A549 (cell line): ENCODE measurements at regions not wholly inside any gene's neighbourhood (a gene's known extent, or its start where the extent isn't known, plus 50 kb on each side); places are given as distances from the start of the nearest gene placed in this dataset.

Experiments
- ATAC-seq, 2 experiments: fragments of 200-7000 bp in 1 of 2; fragments of >200 bp in 1 of 2; cut with Nextera tagmentation in 1 of 2; cut with Tn5 transposase in 1 of 2; 3 replicates each; pipeline versions ENCODE4 v1.8.0 to v1.9.1; 2018 to 2020; ENCODE audit warnings: mild to moderate bottlenecking in 1 of 2, moderate library complexity in 1 of 2
- CTCF ChIA-PET: fragments of 300-600 bp; sonication (Branson Sonifier 250); formaldehyde crosslinking; extraction: SDS; loops from one replicate; lab custom pipeline; 2021; ENCODE audit warnings: antibody characterized with exemption, inconsistent platforms; lab: Yijun Ruan, JAX
- POLR2A ChIA-PET: fragments of 350-600 bp; formaldehyde crosslinking; extraction: SDS; loops from one replicate; lab custom pipeline; 2021; ENCODE audit warnings: antibody characterized with exemption, inconsistent platforms; lab: Yijun Ruan, JAX
- DNase-seq, 2 experiments: peaks; one replicate each; pipeline versions ENCODE4 v3.0.0 to v3.0.0-alpha.2; 2011 to 2016; ENCODE audit warnings: low read depth in 1 of 2, low spot score in 1 of 2
- FAIRE-seq: peaks from 2 replicates; lab custom pipeline; 2011; peaks lifted over from hg19 to GRCh38; lab: Jason Lieb, UNC
- H3K27ac ChIP-seq, 2 experiments: fragments of >200 bp; sonication (Bioruptor Twin); formaldehyde crosslinking; 3 replicates each; pipeline ENCODE4 v1.5.1; 2016 to 2017
- H3K4me1 ChIP-seq: fragments of >200 bp; sonication (Bioruptor Twin); formaldehyde crosslinking; 3 replicates; pipeline ENCODE4 v1.6.1; 2016
- H3K4me2 ChIP-seq: fragments of >200 bp; sonication (Bioruptor Twin); formaldehyde crosslinking; 3 replicates; pipeline ENCODE4 v1.6.1; 2016
- H3K4me3 ChIP-seq: fragments of >200 bp; sonication (Bioruptor Twin); formaldehyde crosslinking; 3 replicates; pipeline ENCODE4 v1.5.1; 2016
- H3K9me3 ChIP-seq: fragments of >200 bp; sonication (Bioruptor Twin); formaldehyde crosslinking; 3 replicates; pipeline ENCODE4 v1.6.1; 2016
- CHD2 ChIP-seq: fragments of 150-350 bp; IDR thresholded peaks from 2 replicates; pipeline ENCODE4 v1.6.1; 2014; ENCODE audit warnings: low read length; ENCODE audit not compliant: partially characterized antibody
- EHMT2 ChIP-seq: fragments of 200-600 bp; sonication (generic); IDR thresholded peaks from 2 replicates; pipeline ENCODE4 v1.6.1; 2016; ENCODE audit warnings: antibody characterized with exemption, low read depth, mild to moderate bottlenecking, moderate library complexity
- HEYL ChIP-seq: fragments of 250-450 bp; sonication (Bioruptor Pico); IDR thresholded peaks from 2 replicates; pipeline ENCODE4 v1.8.0; 2021; ENCODE audit warnings: mild to moderate bottlenecking, moderate library complexity
- HOXA7 ChIP-seq: fragments of 250-450 bp; sonication (Bioruptor Pico); IDR thresholded peaks from 2 replicates; pipeline ENCODE4 v1.5.0; 2020; ENCODE audit warnings: mild to moderate bottlenecking, moderate library complexity
- HOXB13 ChIP-seq: fragments of 250-450 bp; sonication (Bioruptor Pico); IDR thresholded peaks from 2 replicates; pipeline ENCODE4 v1.5.0; 2020; ENCODE audit warnings: low read depth, mild to moderate bottlenecking, moderate library complexity
- HOXB5 ChIP-seq: fragments of 250-450 bp; sonication (Bioruptor Pico); IDR thresholded peaks from 2 replicates; pipeline ENCODE4 v1.5.0; 2020; ENCODE audit warnings: mild to moderate bottlenecking, moderate library complexity
- JUNB ChIP-seq: fragments of >200 bp; sonication (Bioruptor Twin); formaldehyde crosslinking; IDR thresholded peaks from 2 replicates; pipeline ENCODE4 v1.6.1; 2016
- KDM5A ChIP-seq: fragments of 200-600 bp; sonication (generic); IDR thresholded peaks from 2 replicates; pipeline ENCODE4 v1.6.1; 2016; ENCODE audit warnings: antibody characterized with exemption, mild to moderate bottlenecking
- MAFK ChIP-seq: fragments of 450-650 bp; IDR thresholded peaks from 2 replicates; pipeline ENCODE4 v1.6.1; 2014; ENCODE audit not compliant: partially characterized antibody
- MAZ ChIP-seq: fragments of 150-350 bp; IDR thresholded peaks from 2 replicates; pipeline ENCODE4 v1.6.1; 2014; ENCODE audit warnings: antibody characterized with exemption, low read depth, low read length, borderline replicate concordance
- MYC ChIP-seq: IDR thresholded peaks from 2 replicates; pipeline ENCODE4 v1.6.1; 2012; ENCODE audit warnings: mild to moderate bottlenecking, inconsistent platforms, low read length, improper control_type of control experiment, borderline replicate concordance
- NFE2L2 ChIP-seq: fragments of 150-350 bp; conservative IDR thresholded peaks from 2 replicates; pipeline ENCODE4 v1.6.1; 2014; ENCODE audit warnings: low read length
- NPAS2 ChIP-seq: fragments of 250-450 bp; sonication (Bioruptor Pico); IDR thresholded peaks from 2 replicates; pipeline ENCODE4 v1.8.0; 2022; ENCODE audit warnings: mild to moderate bottlenecking, moderate library complexity, borderline replicate concordance
- NR3C1 ChIP-seq: fragments of >200 bp; sonication (Bioruptor Twin); formaldehyde crosslinking; IDR thresholded peaks from 3 replicates; pipeline ENCODE4 v1.6.1; 2017
- PHF8 ChIP-seq: fragments of 200-600 bp; sonication (generic); IDR thresholded peaks from 2 replicates; pipeline ENCODE4 v1.6.1; 2016; ENCODE audit warnings: low read depth, mild to moderate bottlenecking, antibody characterized with exemption, moderate library complexity, borderline replicate concordance
- POLR2AphosphoS2 ChIP-seq: conservative IDR thresholded peaks from 2 replicates; pipeline ENCODE4 v1.6.1; 2012; ENCODE audit warnings: low read length, improper control_type of control experiment, inconsistent platforms
- RAD21 ChIP-seq, 2 experiments: fragments of >200 bp in 1 of 2; sonication (Bioruptor Twin) in 1 of 2; formaldehyde crosslinking in 1 of 2; IDR thresholded peaks in 1 of 2; conservative IDR thresholded peaks in 1 of 2; 2 replicates in 1 of 2; 3 replicates in 1 of 2; pipeline ENCODE4 v1.6.1; 2012 to 2018; ENCODE audit warnings: inconsistent platforms in 1 of 2
- RARB ChIP-seq: fragments of 250-450 bp; sonication (Bioruptor Pico); IDR thresholded peaks from 2 replicates; pipeline ENCODE4 v1.8.0; 2021; ENCODE audit warnings: mild to moderate bottlenecking, moderate library complexity
- RFX5 ChIP-seq: fragments of 450-650 bp; IDR thresholded peaks from 2 replicates; pipeline ENCODE4 v1.7.1; 2014; ENCODE audit warnings: antibody characterized with exemption, mild to moderate bottlenecking, moderate library complexity
- TFCP2L1 ChIP-seq: fragments of 250-450 bp; sonication (Bioruptor Pico); IDR thresholded peaks from 2 replicates; pipeline ENCODE4 v1.5.0; 2021; ENCODE audit warnings: mild to moderate bottlenecking
- USF2 ChIP-seq: fragments of 450-650 bp; IDR thresholded peaks from 2 replicates; pipeline ENCODE4 v1.6.1; 2014; ENCODE audit warnings: antibody characterized with exemption
- ZSCAN20 ChIP-seq: fragments of 250-450 bp; sonication (Bioruptor Pico); IDR thresholded peaks from 2 replicates; pipeline ENCODE4 v1.8.0; 2022; ENCODE audit warnings: mild to moderate bottlenecking, moderate library complexity
- WGBS: methylation state at CpG from one replicate; pipeline ENCODE4 v1.1.6; 2017; ENCODE audit errors: missing lambda C conversion rate; 5-methylcytosine and 5-hydroxymethylcytosine counted together
- TF ChIP-seq, protein P1 (sequence below): IDR thresholded peaks from 2 replicates; pipeline ENCODE4 v1.6.1; 2012
- TF ChIP-seq, protein P2 (sequence below): IDR thresholded peaks from 2 replicates; pipeline ENCODE4 v1.6.1; 2012
- TF ChIP-seq, protein P3 (sequence below): fragments of 250-450 bp; sonication (Bioruptor Pico); IDR thresholded peaks from 2 replicates; pipeline ENCODE4 v1.5.0; 2020; ENCODE audit warnings: low read depth, mild to moderate bottlenecking, moderate library complexity
- TF ChIP-seq, protein P4 (sequence below): fragments of >200 bp; sonication (Bioruptor Twin); formaldehyde crosslinking; IDR thresholded peaks from 3 replicates; pipeline ENCODE4 v1.5.1; 2016

DNA sequence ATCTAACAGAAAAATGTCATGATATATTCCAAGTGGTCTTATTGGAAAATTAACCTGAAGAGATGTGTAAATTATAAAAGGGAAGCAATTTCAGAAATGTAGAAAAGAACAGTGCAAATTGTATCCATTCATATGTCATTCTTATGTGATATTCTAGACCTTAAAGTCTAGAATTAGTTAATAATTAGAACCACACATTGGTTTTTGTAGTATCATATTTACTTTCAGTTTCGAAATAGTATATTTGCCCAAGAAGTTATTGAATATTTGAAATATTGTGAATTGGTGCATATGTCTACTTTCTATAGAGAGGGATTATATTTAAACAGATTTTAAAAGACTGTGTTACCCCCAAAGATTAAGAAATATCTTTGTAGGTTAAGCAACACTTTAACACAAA, 1348.6 kb upstream of the ACVR2A start:
- DNase-seq = no peak
- ChIA-PET POLR2A (no interaction called here), CTCF (no interaction called here)
- no peak overlapping the region for H3K4me2 ChIP-seq
- no peak overlapping the region for H3K27ac ChIP-seq
- 0 out of 3 replicates have a peak, but pooled peaks cover 3% of the 10 kb centered on the region for H3K9me3 ChIP-seq
- WGBS = 29% methylated on average over 1 of the region's 1 CpG
- no peaks in the 10 kb centered on the region for H3K4me1 ChIP-seq
- no peak for ATAC-seq
- no peak for TF ChIP-seq NR3C1
- no peak for TF ChIP-seq EHMT2
- TF ChIP-seq RAD21 (conservative IDR thresholded peaks at IDR 0.05 in 1 of 2, IDR thresholded peaks at IDR 0.05 in 1 of 2) = no peak
- TF ChIP-seq, protein P1, sequence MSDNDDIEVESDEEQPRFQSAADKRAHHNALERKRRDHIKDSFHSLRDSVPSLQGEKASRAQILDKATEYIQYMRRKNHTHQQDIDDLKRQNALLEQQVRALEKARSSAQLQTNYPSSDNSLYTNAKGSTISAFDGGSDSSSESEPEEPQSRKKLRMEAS = no peak
- TF ChIP-seq RARB (CRISPR knock-in tag) = no peak
- TF ChIP-seq JUNB = no peak
- TF ChIP-seq ZSCAN20 (CRISPR knock-in tag) = no peak
- TF ChIP-seq TFCP2L1 (CRISPR knock-in tag) = no peak
- TF ChIP-seq NFE2L2 = no peak
- TF ChIP-seq, protein P2, sequence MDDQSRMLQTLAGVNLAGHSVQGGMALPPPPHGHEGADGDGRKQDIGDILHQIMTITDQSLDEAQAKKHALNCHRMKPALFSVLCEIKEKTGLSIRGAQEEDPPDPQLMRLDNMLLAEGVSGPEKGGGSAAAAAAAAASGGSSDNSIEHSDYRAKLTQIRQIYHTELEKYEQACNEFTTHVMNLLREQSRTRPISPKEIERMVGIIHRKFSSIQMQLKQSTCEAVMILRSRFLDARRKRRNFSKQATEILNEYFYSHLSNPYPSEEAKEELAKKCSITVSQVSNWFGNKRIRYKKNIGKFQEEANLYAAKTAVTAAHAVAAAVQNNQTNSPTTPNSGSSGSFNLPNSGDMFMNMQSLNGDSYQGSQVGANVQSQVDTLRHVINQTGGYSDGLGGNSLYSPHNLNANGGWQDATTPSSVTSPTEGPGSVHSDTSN = no peak
- TF ChIP-seq, protein P3, sequence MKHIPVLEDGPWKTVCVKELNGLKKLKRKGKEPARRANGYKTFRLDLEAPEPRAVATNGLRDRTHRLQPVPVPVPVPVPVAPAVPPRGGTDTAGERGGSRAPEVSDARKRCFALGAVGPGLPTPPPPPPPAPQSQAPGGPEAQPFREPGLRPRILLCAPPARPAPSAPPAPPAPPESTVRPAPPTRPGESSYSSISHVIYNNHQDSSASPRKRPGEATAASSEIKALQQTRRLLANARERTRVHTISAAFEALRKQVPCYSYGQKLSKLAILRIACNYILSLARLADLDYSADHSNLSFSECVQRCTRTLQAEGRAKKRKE (CRISPR knock-in tag) = no peak
- no peak for TF ChIP-seq CHD2
- TF ChIP-seq KDM5A = no peak
- no peak for TF ChIP-seq NPAS2 (CRISPR knock-in tag)
- no peak for TF ChIP-seq MAZ
- no peak for TF ChIP-seq USF2
- no peak overlapping the region for H3K4me3 ChIP-seq
- FAIRE-seq = no peak

DNA sequence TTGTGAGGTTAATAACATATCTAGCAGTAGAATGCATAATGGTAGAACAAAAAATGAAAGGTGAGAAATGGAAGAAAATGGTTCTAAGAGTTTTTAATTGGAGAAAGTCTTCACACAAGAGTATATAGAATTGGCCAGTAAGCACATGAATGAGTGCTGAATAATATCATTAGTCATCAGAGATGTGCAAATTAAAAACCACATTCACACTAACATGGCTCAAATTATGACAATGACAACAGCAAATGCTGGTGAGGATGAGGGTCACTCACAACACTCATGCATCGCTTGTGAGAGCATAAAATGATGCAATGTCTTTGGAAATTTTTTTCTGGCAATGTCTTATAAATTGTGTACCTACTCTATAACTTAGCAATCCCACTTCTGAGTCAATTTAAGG, 1355.4 kb upstream of the ACVR2A start:
- DNase-seq (no peak), FAIRE-seq (no peak), ATAC-seq (no peak)
- Histone ChIP-seq H3K4me3 (no peak overlapping the region), H3K9me3 (0 out of 3 replicates have a peak, but pooled peaks cover under 1% of the 10 kb centered on the region), H3K27ac (no peak overlapping the region), H3K4me1 (no peaks in the 10 kb centered on the region), H3K4me2 (no peak overlapping the region)
- TF ChIP-seq ZSCAN20 (CRISPR knock-in tag) = no peak
- TF ChIP-seq POLR2AphosphoS2 = no peak
- TF ChIP-seq PHF8 = no peak
- no peak for TF ChIP-seq HOXB13 (CRISPR knock-in tag)
- no peak for TF ChIP-seq MAFK
- TF ChIP-seq, protein P1 = no peak
- TF ChIP-seq RFX5 = no peak
- no peak for TF ChIP-seq HOXB5 (CRISPR knock-in tag)
- no peak for TF ChIP-seq HEYL (CRISPR knock-in tag)
- no peak for TF ChIP-seq HOXA7 (CRISPR knock-in tag)
- no peak for TF ChIP-seq MYC
- TF ChIP-seq, protein P4, sequence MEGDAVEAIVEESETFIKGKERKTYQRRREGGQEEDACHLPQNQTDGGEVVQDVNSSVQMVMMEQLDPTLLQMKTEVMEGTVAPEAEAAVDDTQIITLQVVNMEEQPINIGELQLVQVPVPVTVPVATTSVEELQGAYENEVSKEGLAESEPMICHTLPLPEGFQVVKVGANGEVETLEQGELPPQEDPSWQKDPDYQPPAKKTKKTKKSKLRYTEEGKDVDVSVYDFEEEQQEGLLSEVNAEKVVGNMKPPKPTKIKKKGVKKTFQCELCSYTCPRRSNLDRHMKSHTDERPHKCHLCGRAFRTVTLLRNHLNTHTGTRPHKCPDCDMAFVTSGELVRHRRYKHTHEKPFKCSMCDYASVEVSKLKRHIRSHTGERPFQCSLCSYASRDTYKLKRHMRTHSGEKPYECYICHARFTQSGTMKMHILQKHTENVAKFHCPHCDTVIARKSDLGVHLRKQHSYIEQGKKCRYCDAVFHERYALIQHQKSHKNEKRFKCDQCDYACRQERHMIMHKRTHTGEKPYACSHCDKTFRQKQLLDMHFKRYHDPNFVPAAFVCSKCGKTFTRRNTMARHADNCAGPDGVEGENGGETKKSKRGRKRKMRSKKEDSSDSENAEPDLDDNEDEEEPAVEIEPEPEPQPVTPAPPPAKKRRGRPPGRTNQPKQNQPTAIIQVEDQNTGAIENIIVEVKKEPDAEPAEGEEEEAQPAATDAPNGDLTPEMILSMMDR = no peak
- ChIA-PET CTCF (no interaction called here), POLR2A (no interaction called here)
- 37% methylated on average over 1 of the region's 1 CpG for whole genome bisulfite sequencing
